ENCODE measurements at regions not wholly inside any gene's neighbourhood (a gene's known extent, or its start where the extent isn't known, plus 50 kb on each side); places are given as distances from the start of the nearest gene placed in this dataset.

DNA sequence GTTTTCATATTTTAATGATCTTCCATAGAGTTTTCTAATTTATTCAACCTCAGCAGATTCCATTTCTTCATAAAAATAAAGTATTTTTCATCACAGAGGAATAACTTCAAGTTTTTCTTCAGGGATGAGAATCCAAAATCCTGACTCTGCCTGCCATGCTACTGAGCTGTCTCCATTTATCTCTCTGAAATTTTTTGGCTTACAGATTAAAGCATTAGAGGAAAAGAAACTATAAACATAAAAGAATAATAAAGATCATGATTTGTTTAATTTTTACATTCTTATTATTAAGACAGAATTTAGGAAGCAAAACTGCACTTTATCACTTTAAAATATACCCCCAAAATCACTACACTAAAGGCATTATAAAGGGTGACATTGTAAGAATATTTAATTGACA, 301.8 kb upstream of the NFE2L3 start:
- TF ChIP-seq, protein P1, sequence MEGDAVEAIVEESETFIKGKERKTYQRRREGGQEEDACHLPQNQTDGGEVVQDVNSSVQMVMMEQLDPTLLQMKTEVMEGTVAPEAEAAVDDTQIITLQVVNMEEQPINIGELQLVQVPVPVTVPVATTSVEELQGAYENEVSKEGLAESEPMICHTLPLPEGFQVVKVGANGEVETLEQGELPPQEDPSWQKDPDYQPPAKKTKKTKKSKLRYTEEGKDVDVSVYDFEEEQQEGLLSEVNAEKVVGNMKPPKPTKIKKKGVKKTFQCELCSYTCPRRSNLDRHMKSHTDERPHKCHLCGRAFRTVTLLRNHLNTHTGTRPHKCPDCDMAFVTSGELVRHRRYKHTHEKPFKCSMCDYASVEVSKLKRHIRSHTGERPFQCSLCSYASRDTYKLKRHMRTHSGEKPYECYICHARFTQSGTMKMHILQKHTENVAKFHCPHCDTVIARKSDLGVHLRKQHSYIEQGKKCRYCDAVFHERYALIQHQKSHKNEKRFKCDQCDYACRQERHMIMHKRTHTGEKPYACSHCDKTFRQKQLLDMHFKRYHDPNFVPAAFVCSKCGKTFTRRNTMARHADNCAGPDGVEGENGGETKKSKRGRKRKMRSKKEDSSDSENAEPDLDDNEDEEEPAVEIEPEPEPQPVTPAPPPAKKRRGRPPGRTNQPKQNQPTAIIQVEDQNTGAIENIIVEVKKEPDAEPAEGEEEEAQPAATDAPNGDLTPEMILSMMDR (IDR thresholded peaks at IDR 0.05; ENCODE audit: insufficient read depth, low read length): no peak
- no peak for TF ChIP-seq POLR2AphosphoS5 (IDR thresholded peaks at IDR 0.05; ENCODE audit: low read depth)
- no peak for TF ChIP-seq GABPA (IDR thresholded peaks at IDR 0.05; ENCODE audit: low read depth)
- TF ChIP-seq, protein P2, sequence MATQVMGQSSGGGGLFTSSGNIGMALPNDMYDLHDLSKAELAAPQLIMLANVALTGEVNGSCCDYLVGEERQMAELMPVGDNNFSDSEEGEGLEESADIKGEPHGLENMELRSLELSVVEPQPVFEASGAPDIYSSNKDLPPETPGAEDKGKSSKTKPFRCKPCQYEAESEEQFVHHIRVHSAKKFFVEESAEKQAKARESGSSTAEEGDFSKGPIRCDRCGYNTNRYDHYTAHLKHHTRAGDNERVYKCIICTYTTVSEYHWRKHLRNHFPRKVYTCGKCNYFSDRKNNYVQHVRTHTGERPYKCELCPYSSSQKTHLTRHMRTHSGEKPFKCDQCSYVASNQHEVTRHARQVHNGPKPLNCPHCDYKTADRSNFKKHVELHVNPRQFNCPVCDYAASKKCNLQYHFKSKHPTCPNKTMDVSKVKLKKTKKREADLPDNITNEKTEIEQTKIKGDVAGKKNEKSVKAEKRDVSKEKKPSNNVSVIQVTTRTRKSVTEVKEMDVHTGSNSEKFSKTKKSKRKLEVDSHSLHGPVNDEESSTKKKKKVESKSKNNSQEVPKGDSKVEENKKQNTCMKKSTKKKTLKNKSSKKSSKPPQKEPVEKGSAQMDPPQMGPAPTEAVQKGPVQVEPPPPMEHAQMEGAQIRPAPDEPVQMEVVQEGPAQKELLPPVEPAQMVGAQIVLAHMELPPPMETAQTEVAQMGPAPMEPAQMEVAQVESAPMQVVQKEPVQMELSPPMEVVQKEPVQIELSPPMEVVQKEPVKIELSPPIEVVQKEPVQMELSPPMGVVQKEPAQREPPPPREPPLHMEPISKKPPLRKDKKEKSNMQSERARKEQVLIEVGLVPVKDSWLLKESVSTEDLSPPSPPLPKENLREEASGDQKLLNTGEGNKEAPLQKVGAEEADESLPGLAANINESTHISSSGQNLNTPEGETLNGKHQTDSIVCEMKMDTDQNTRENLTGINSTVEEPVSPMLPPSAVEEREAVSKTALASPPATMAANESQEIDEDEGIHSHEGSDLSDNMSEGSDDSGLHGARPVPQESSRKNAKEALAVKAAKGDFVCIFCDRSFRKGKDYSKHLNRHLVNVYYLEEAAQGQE (IDR thresholded peaks at IDR 0.05; ENCODE audit: insufficient replicate concordance, low read depth): no peak

Data from HL-60 (cell line).